D721Med (cell line): ENCODE measurements at regions not wholly inside any gene's neighbourhood (a gene's known extent, or its start where the extent isn't known, plus 50 kb on each side); places are given as distances from the start of the nearest gene placed in this dataset.

Source experiments
- DNase-seq: peaks from one replicate; pipeline ENCODE4 v3.0.0; 2011; ENCODE audit warnings: low spot score; ENCODE audit not compliant: insufficient read length
- FAIRE-seq: peaks from 2 replicates; lab custom pipeline; 2011; peaks lifted over from hg19 to GRCh38; lab: Jason Lieb, UNC
- CTCF ChIP-seq: IDR thresholded peaks from 2 replicates; pipeline ENCODE4 v1.5.1; 2012; ENCODE audit warnings: mild to moderate bottlenecking, control low read depth; ENCODE audit not compliant: insufficient read depth; ENCODE audit errors: missing control alignments

GRCh38 chr3:139281522-139282196 lies 62.2 kb upstream of the MRPS22 start:
- no peak for TF ChIP-seq CTCF
- DNase-seq, result no peak
- no peak for FAIRE-seq

DNA sequence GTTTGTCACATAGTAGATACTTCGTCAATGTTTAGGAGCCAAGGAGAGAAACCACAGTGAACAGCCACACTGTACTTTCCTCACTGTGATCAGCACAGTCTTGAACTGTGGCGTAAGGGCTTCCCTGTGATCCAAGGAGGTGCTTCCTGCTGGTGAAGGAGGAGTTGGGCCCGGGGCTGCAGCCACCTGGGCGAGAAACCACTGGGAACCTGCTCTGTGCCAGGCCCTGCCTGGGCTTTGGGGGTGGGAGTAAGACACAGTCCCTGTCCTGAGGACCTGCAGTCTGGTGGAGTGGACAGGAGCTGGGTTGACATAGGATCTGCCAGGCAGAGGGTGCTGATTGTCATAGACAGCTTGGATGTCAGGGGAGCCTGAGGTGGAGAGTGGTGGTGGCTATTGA lies 60.5 kb upstream of the MRPS22 start:
- FAIRE-seq, result no peak
- TF ChIP-seq CTCF, result no peak

DNA sequence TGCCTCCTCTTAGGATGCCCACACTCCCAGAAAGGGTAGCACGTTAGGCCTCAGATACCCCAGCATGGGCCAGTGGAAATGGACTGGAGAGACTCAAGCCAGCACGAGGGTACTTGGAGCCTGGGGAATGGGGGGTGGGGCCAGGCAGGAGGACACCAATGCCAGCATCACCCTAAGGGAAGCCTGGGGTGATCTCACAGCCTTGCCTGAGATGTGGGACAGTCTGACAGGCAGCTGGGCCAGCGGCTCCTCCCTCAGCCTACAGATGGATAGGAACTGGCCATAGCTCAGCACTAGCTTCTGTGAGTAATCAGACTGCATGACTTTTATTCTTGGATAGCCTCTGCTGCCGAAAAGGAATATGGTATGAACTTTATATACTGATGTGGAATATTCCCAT lies 59.6 kb upstream of the MRPS22 start:
- no peak for DNase-seq
- no peak for TF ChIP-seq CTCF
- FAIRE-seq, result no peak

More for the DNA sequence above, 60.5 kb upstream of the MRPS22 start:
- DNase-seq, result no peak

DNA sequence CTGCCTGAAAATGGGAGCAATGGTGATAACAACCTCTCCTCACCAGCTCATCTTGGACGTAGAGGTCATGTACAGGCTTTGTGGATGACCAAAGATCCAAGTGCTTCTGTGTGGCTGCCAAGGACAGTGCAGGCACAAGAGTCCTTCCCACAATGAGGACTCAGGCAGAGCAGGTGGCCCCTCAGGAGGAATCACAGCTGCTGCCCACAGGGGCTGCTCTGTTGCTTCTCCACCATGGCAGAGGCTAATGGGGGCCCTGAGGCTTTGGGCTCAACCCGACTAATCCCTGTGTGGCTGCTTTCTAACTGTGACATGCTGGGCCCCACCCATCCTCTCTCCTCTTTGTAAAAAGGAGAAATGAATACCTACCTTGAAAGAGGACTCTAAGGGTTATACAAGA lies 58.1 kb upstream of the MRPS22 start:
- no peak for TF ChIP-seq CTCF
- DNase-seq, result no peak
- FAIRE-seq, result no peak

GRCh38 chr3:139286241-139286640 lies 57.6 kb upstream of the MRPS22 start:
- TF ChIP-seq CTCF, result no peak
- DNase-seq, result no peak
- FAIRE-seq, result no peak

- DNase-seq (no peak), FAIRE-seq (no peak)
- no peak for TF ChIP-seq CTCF
These were observed 57.0 kb upstream of the MRPS22 start for GRCh38 chr3:139286825-139287224.

- FAIRE-seq, result no peak
- DNase-seq, result no peak
- TF ChIP-seq CTCF, result no peak
These were observed 56.3 kb upstream of the MRPS22 start for GRCh38 chr3:139287557-139287956.
